ENCODE measurements at regions not wholly inside any gene's neighbourhood (a gene's known extent, or its start where the extent isn't known, plus 50 kb on each side); places are given as distances from the start of the nearest gene placed in this dataset.

GRCh38 chr2:41847744-41848441 lies 199.9 kb upstream of the PKDCC start:
- TF ChIP-seq CTCF (IDR thresholded peaks at IDR 0.05) (no peak), POLR2A (IDR thresholded peaks at IDR 0.05) (no peak)
